ENCODE measurements at regions not wholly inside any gene's neighbourhood (a gene's known extent, or its start where the extent isn't known, plus 50 kb on each side); places are given as distances from the start of the nearest gene placed in this dataset.

- intact Hi-C loops (cut with DNase I) = no loop called here
These were observed 69.6 kb downstream of the SPANXN4 start for GRCh38 chrX:143095321-143095720.

GRCh38 chrX:143094417-143095023, 68.8 kb downstream of the SPANXN4 start:
- Histone ChIP-seq H3K27ac (replicated peaks in 1 of 4) (no peak overlapping the region), H3K9me3 (no peaks in the 10 kb centered on the region), H3K4me3 (no peak overlapping the region), H3K4me1 (no peaks in the 10 kb centered on the region), H3K36me3 (no peaks in the 10 kb centered on the region), H3K27me3 (no peaks in the 10 kb centered on the region)
- 81% methylated on average over 7 of the region's 7 CpGs for WGBS
- no peak for DNase-seq (ENCODE audit: extremely low spot score)
- intact Hi-C loops (cut with DNase I) = no loop called here
- TF ChIP-seq CTCF (IDR thresholded peaks at IDR 0.05) (no peak), POLR2A (IDR thresholded peaks at IDR 0.05; ENCODE audit: low read depth) (no peak), POLR2AphosphoS5 (IDR thresholded peaks at IDR 0.05) (no peak), EP300 (IDR thresholded peaks at IDR 0.05) (no peak)

More at GRCh38 chrX:143095321-143095720, 69.6 kb downstream of the SPANXN4 start:
- TF ChIP-seq EP300 (IDR thresholded peaks at IDR 0.05) (no peak), CTCF (IDR thresholded peaks at IDR 0.05) (no peak), POLR2AphosphoS5 (IDR thresholded peaks at IDR 0.05) (no peak), POLR2A (IDR thresholded peaks at IDR 0.05; ENCODE audit: low read depth) (no peak)
- Histone ChIP-seq H3K9me3 (no peaks in the 10 kb centered on the region), H3K4me1 (no peaks in the 10 kb centered on the region), H3K4me3 (no peak overlapping the region), H3K36me3 (no peaks in the 10 kb centered on the region), H3K27ac (replicated peaks in 1 of 4) (no peak overlapping the region), H3K27me3 (no peaks in the 10 kb centered on the region)
- 65% methylated on average over 5 of the region's 5 CpGs for WGBS
- no peak for DNase-seq (ENCODE audit: extremely low spot score)

Data from esophagus muscularis mucosa (tissue), 4 donors.